Upper lobe of left lung (tissue), 4 donors: ENCODE measurements at regions not wholly inside any gene's neighbourhood (a gene's known extent, or its start where the extent isn't known, plus 50 kb on each side); places are given as distances from the start of the nearest gene placed in this dataset.

ENCODE experiments used
- CTCF ChIP-seq, 6 experiments: fragments of 450-650 bp in 4 of 6; fragments of 200-600 bp in 2 of 6; sonication (generic) in 2 of 6; IDR thresholded peaks; one replicate each; pipeline ENCODE4 v1.5.1; 2016 to 2019; ENCODE audit warnings: antibody characterized with exemption in 6 of 6
- EP300 ChIP-seq, 4 donors: sonication (generic); formaldehyde crosslinking; IDR thresholded peaks; one replicate each; pipeline ENCODE4 v1.5.1; 2017; ENCODE audit warnings: antibody characterized with exemption in 4 of 4, control low read depth in 2 of 4
- POLR2A ChIP-seq, 4 donors: fragments of 450-650 bp; IDR thresholded peaks; one replicate each; pipeline ENCODE4 v1.5.1; 2016 to 2017; ENCODE audit warnings: antibody characterized with exemption in 4 of 4, mild to moderate bottlenecking in 2 of 4

DNA sequence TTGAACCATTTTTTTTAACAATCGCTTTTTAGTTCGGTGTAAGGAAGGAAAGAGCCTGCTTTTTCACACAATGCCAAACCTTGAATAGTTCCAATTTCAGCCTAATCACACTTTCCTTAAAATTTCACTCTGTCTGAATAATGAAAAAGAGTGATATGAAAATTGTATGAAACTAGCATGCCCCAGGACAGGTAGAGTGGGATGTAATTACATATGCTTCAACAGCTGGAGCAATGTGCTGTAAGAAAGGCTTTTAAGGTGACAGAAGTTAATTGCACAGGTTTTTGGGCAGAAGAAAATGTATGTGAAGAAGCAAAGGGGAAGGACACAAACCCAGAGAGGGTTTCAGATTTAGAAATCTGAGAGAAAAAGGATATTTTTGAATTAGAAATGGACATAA, 184.0 kb downstream of the DSC3 start:
- TF ChIP-seq POLR2A (IDR thresholded peaks at IDR 0.05) = no peak
- no peak for TF ChIP-seq CTCF (IDR thresholded peaks at IDR 0.05)
- no peak for TF ChIP-seq EP300 (IDR thresholded peaks at IDR 0.05)
